ENCODE measurements at regions not wholly inside any gene's neighbourhood (a gene's known extent, or its start where the extent isn't known, plus 50 kb on each side); places are given as distances from the start of the nearest gene placed in this dataset.

- no peak for DNase-seq (ENCODE audit: low read depth in 1 of 2, low spot score in 1 of 2)
Observed at GRCh38 chr3:17954801-17955200, 212.4 kb upstream of the TBC1D5 start.

- no peak for DNase-seq (ENCODE audit: low read depth in 1 of 2, low spot score in 1 of 2)
Observed at GRCh38 chr3:17951241-17951640, 208.8 kb upstream of the TBC1D5 start.

GRCh38 chr3:17949101-17949500 is 206.7 kb upstream of the TBC1D5 start:
- DNase-seq (ENCODE audit: low read depth in 1 of 2, low spot score in 1 of 2) = no peak

GRCh38 chr3:17947833-17948232 is 205.4 kb upstream of the TBC1D5 start:
- DNase-seq (ENCODE audit: low read depth in 1 of 2, low spot score in 1 of 2) = no peak

GRCh38 chr3:17946619-17947018 is 204.2 kb upstream of the TBC1D5 start:
- no peak for DNase-seq (ENCODE audit: low read depth in 1 of 2, low spot score in 1 of 2)

GRCh38 chr3:17945799-17946399 is 203.5 kb upstream of the TBC1D5 start:
- no peak for DNase-seq (ENCODE audit: low read depth in 1 of 2, low spot score in 1 of 2)

GRCh38 chr3:17945018-17945798 is 202.8 kb upstream of the TBC1D5 start:
- DNase-seq (ENCODE audit: low read depth in 1 of 2, low spot score in 1 of 2) = no peak

GRCh38 chr3:17942856-17943255 is 200.4 kb upstream of the TBC1D5 start:
- no peak for DNase-seq (ENCODE audit: low read depth in 1 of 2, low spot score in 1 of 2)

- no peak for DNase-seq (ENCODE audit: low read depth in 1 of 2, low spot score in 1 of 2)
Observed at GRCh38 chr3:17941766-17942165, 199.3 kb upstream of the TBC1D5 start.

- DNase-seq (ENCODE audit: low read depth in 1 of 2, low spot score in 1 of 2) = no peak
Observed at GRCh38 chr3:17941152-17941551, 198.7 kb upstream of the TBC1D5 start.

GRCh38 chr3:17939157-17939556 is 196.7 kb upstream of the TBC1D5 start:
- DNase-seq (ENCODE audit: low read depth in 1 of 2, low spot score in 1 of 2) = no peak

GRCh38 chr3:17938313-17938712 is 195.9 kb upstream of the TBC1D5 start:
- DNase-seq (ENCODE audit: low read depth in 1 of 2, low spot score in 1 of 2) = no peak

GRCh38 chr3:17936736-17937480 is 194.5 kb upstream of the TBC1D5 start:
- no peak for DNase-seq (ENCODE audit: low read depth in 1 of 2, low spot score in 1 of 2)

- no peak for DNase-seq (ENCODE audit: low read depth in 1 of 2, low spot score in 1 of 2)
Observed at GRCh38 chr3:17935222-17935621, 192.8 kb upstream of the TBC1D5 start.

- DNase-seq (ENCODE audit: low read depth in 1 of 2, low spot score in 1 of 2) = no peak
Observed at GRCh38 chr3:17932136-17932771, 189.8 kb upstream of the TBC1D5 start.

GRCh38 chr3:17931131-17931530 is 188.7 kb upstream of the TBC1D5 start:
- DNase-seq (ENCODE audit: low read depth in 1 of 2, low spot score in 1 of 2) = no peak

GRCh38 chr3:17928502-17929145 is 186.2 kb upstream of the TBC1D5 start:
- DNase-seq (ENCODE audit: low read depth in 1 of 2, low spot score in 1 of 2) = no peak

GRCh38 chr3:17927036-17927435 is 184.6 kb upstream of the TBC1D5 start:
- no peak for DNase-seq (ENCODE audit: low read depth in 1 of 2, low spot score in 1 of 2)

GRCh38 chr3:17915341-17915740 is 172.9 kb upstream of the TBC1D5 start:
- DNase-seq (ENCODE audit: low read depth in 1 of 2, low spot score in 1 of 2) = no peak

- DNase-seq (ENCODE audit: low read depth in 1 of 2, low spot score in 1 of 2) = no peak
Observed at GRCh38 chr3:17913359-17913758, 170.9 kb upstream of the TBC1D5 start.

All from stimulated activated CD4-positive, alpha-beta T cell treated with anti-CD3 and anti-CD28 coated beads, Interleukin-15, amount 100 ng/mL, for 1 hour (primary cell).